Ovary (tissue), 7 donors: ENCODE measurements at regions not wholly inside any gene's neighbourhood (a gene's known extent, or its start where the extent isn't known, plus 50 kb on each side); places are given as distances from the start of the nearest gene placed in this dataset.

ENCODE experiments used
- DNase-seq, 5 donors: peaks; one replicate each; pipeline ENCODE4 v3.0.0-alpha.2; 2019 to 2020
- H3K27ac ChIP-seq, 2 donors: fragments of 200-600 bp; one replicate each; pipeline versions ENCODE4 v1.5.1 to v1.8.0; 2019 to 2022
- H3K27me3 ChIP-seq: fragments of 200-600 bp; one replicate; pipeline ENCODE4 v1.8.0; 2022
- H3K36me3 ChIP-seq: fragments of 200-600 bp; sonication (generic); one replicate; pipeline ENCODE4 v1.5.1; 2019
- H3K4me1 ChIP-seq: one replicate; pipeline ENCODE4 v1.8.1; 2013; ENCODE audit warnings: mild to moderate bottlenecking, moderate library complexity; ENCODE audit not compliant: insufficient read depth
- H3K4me3 ChIP-seq: fragments of 200-600 bp; sonication (generic); one replicate; pipeline ENCODE4 v1.5.1; 2017
- H3K9me3 ChIP-seq, 2 donors: fragments of 200-600 bp in 1 of 2; sonication (generic) in 1 of 2; one replicate each; pipeline versions ENCODE4 v1.5.1 to v1.8.1; 2013 to 2019; ENCODE audit warnings: mild to moderate bottlenecking in 1 of 2, moderate library complexity in 1 of 2
- CTCF ChIP-seq, 3 donors: fragments of 450-650 bp in 2 of 3; fragments of 200-600 bp in 1 of 3; IDR thresholded peaks; one replicate each; pipeline versions ENCODE4 v1.5.1 to v1.8.0; 2016 to 2022; ENCODE audit warnings: antibody characterized with exemption in 3 of 3, mild to moderate bottlenecking in 1 of 3
- EP300 ChIP-seq: sonication (generic); formaldehyde crosslinking; IDR thresholded peaks from one replicate; pipeline ENCODE4 v1.6.1; 2017; ENCODE audit warnings: antibody characterized with exemption
- POLR2A ChIP-seq: fragments of 450-650 bp; IDR thresholded peaks from one replicate; pipeline ENCODE4 v1.6.1; 2017; ENCODE audit warnings: antibody characterized with exemption, mild to moderate bottlenecking, moderate library complexity
- WGBS, 3 donors: extraction: QIAGEN DNeasy Blood & Tissue Kit in 1 of 3; methylation state at CpG; one replicate each; pipeline versions ENCODE4 v1.1.5 to v1.1.7; 2013 to 2017; 5-methylcytosine and 5-hydroxymethylcytosine counted together
- intact Hi-C, 4 donors: fragments of 100-400 bp; cut with DNase I; formaldehyde crosslinking; loops; one replicate each; pipeline versions ENCODE4 v1.11.0 to v1.15.1; 2022 to 2023
- donor health status: DM: no; HTN: no; CAD: no; lungs with moderate emphysema.
- donor health status: DM: no; HTN: no; CAD: no.
- donor health status: Bipolar disorder and iron deficiency.
- donor health status: DM: no; HTN: no; CAD: no.
- donor health status: DM: yes; HTN: yes; CAD: no.

- TF ChIP-seq CTCF (IDR thresholded peaks at IDR 0.05): no peak
- TF ChIP-seq EP300: no peak
- TF ChIP-seq POLR2A: no peak
- Histone ChIP-seq H3K9me3 (no peaks in the 10 kb centered on the region), H3K4me3 (no peak overlapping the region), H3K27ac (no peak overlapping the region), H3K4me1 (peaks cover 11% of the 10 kb centered on the region), H3K36me3 (no peaks in the 10 kb centered on the region), H3K27me3 (no peaks in the 10 kb centered on the region)
- DNase-seq: no peak
- intact Hi-C loops: no loop called here
- WGBS, 3 donors: 95 to 99% (median 97%) methylated on average over 2 of the region's 2 CpGs
These were observed 128.3 kb upstream of the ANKRD55 start for GRCh38 chr5:56361398-56361797.

DNA sequence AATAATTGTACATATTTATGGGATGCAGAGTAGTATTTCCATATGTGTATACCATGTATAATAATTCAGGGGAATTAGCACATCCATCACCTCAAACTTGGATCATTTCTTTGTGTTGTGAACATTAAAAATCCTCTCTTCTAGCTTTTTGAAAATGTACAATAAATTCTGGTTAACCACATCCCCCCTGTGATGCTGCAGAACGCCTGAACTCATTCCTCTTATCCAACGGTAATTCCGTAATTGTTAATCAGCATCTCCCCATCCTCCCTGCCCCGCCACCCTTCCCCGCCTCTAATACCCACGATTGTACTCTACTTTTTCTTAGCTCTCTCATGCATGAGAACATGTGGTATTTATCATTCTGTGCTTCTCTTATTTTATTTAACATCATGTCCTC, 127.7 kb upstream of the ANKRD55 start:
- TF ChIP-seq EP300 (no peak), CTCF (IDR thresholded peaks at IDR 0.05) (no peak), POLR2A (no peak)
- 88 to 93% (median 91%) methylated on average over 6 of the region's 6 CpGs for WGBS, 3 donors
- Histone ChIP-seq H3K4me3 (no peak overlapping the region), H3K27me3 (no peaks in the 10 kb centered on the region), H3K9me3 (no peaks in the 10 kb centered on the region), H3K36me3 (no peaks in the 10 kb centered on the region), H3K27ac (no peak overlapping the region), H3K4me1 (peaks cover 11% of the 10 kb centered on the region)
- no peak for DNase-seq
- intact Hi-C loops: no loop called here

DNA sequence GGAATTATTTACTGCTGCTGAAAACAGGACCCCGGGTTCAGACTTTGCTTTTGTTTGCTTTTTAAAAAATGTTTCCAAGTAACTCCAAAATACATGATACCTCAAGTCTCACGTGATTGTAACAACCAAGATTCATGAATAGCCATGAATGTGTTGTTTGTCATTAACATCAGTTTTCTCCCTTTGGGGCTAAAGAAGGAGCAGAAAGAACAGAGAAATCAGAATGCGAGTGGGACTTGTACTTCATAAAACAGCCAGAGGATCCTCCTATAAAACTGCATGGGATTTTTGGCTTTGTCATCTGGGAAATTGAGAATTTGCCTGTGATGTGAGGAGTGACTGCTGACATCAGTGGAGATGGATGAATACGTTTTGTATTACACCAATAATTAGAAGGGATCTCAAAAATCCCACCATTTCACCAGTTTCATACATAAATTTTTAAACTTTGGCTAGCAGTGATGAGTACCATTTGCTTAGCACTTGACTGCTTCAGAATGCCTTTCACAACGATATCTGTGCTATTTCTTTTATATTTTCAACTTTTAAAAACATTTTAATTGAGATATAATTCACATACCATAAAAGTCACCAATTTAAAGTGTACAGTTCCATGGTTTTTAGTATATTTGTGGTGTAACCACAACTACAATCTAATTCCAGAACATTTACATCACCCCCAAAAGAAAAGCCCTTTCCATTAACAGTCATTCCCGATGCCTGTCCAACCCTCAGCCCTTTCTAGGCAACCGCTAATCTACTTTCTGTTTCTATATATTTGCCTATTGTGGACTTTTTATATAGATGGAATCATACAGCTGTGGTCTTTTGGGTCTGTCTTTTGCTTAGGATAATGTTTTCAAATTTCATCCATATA, 126.9 kb upstream of the ANKRD55 start:
- H3K4me1 ChIP-seq: peaks cover 11% of the 10 kb centered on the region
- H3K4me3 ChIP-seq: no peak overlapping the region
- TF ChIP-seq POLR2A: no peak
- TF ChIP-seq EP300: no peak
- TF ChIP-seq CTCF (IDR thresholded peaks at IDR 0.05): no peak
- peak overlapping the region in 1 of 2 donors; percentile 51 for H3K27ac ChIP-seq
- H3K27me3 ChIP-seq: no peaks in the 10 kb centered on the region
- H3K9me3 ChIP-seq: no peaks in the 10 kb centered on the region
- no peak for DNase-seq
- no peaks in the 10 kb centered on the region for H3K36me3 ChIP-seq
- WGBS, 3 donors: 54 to 64% (median 55%) methylated on average over 7 of the region's 7 CpGs
- intact Hi-C loops: loop anchor here in 2 of 4 donors (5.0 to 10.0 kb wide), 4 partner anchors 78 to 457 kb away; partner anchors contain the start of gene MAP3K1 (in 1 of the 2)

DNA sequence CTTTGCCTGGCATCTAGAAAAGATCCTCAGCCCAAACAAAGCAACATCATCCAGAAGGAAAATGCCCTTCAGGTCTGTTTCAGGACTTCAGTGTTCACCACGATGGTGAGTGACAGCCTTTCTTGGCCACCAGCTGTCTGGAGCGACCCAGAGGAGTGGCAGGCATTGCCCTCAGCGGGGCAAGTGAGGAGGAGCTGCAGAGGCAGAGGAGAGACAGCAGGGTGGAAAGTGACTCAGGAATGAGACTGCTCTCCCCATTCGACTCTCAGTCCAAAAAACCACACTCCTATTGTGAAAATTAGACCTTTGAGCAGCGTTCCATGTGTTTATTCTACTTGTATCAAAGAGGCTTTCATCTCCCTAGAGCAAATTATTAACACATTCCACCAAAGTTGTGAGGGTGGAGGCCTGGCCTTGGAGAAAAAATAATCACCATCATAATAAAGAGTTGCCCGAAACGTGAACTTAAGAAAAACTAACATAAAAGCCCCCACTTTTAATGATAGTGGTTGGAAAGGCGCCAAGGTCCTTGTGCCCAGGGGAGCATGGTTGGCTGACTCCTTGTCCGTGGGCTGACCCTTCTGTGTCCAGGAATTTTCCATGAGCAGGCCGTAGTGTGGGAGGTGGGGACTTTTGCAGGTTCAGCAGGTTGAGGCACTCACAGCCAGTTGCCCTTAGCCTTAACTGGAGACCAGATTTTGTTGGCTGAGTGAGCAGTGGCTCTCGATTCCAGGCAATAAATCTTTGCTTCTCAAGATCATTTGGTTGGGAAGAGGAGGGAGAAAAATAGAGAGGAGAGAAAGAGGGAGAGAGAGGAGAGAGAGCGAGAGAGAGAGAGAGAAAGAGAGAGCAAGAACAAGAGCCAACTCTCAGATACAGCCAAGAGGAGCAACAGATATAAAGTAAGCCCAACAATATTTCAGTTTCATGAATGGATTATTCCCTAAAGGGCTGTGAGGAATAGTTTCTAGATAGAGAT, 125.9 kb upstream of the ANKRD55 start:
- H3K4me3 ChIP-seq: no peak overlapping the region
- WGBS, 3 donors: 5 to 9% (median 6%) methylated on average over 12 of the region's 12 CpGs
- H3K4me1 ChIP-seq: peaks cover 11% of the 10 kb centered on the region
- intact Hi-C loops: loop anchor here in 2 of 4 donors (5.0 to 10.0 kb wide), 4 partner anchors 77 to 458 kb away; partner anchors contain the start of gene MAP3K1 (in 1 of the 2)
- TF ChIP-seq POLR2A (no peak), CTCF (IDR thresholded peaks at IDR 0.05) (peak in 1 of 3 donors; percentile 21)
- H3K9me3 ChIP-seq: no peaks in the 10 kb centered on the region
- no peaks in the 10 kb centered on the region for H3K27me3 ChIP-seq
- no peaks in the 10 kb centered on the region for H3K36me3 ChIP-seq
- H3K27ac ChIP-seq: peak overlapping the region in 1 of 2 donors; percentile 54
- DNase-seq: peak; percentile 73 to 92 (median 89)
